Fibroblast of lung (primary cell): ENCODE measurements at regions not wholly inside any gene's neighbourhood (a gene's known extent, or its start where the extent isn't known, plus 50 kb on each side); places are given as distances from the start of the nearest gene placed in this dataset.

ENCODE experiments used
- DNase-seq, 2 donors: peaks; one replicate each; pipeline versions ENCODE4 v3.0.0 to v3.0.0-alpha.2; 2010; ENCODE audit warnings: low read depth in 2 of 2
- H2AFZ ChIP-seq: 2 replicates; pipeline ENCODE4 v1.5.1; 2012; ENCODE audit warnings: low read length, control low read depth, inconsistent platforms
- H3K27ac ChIP-seq: 2 replicates; pipeline ENCODE4 v1.5.1; 2011; ENCODE audit warnings: low read length, control low read depth; ENCODE audit not compliant: insufficient read depth
- H3K27me3 ChIP-seq: 2 replicates; pipeline ENCODE4 v1.5.1; 2011; ENCODE audit warnings: mild to moderate bottlenecking, low read length; ENCODE audit not compliant: control insufficient read depth, insufficient read depth
- H3K36me3 ChIP-seq: 2 replicates; pipeline ENCODE4 v1.5.1; 2011; ENCODE audit warnings: low read length; ENCODE audit not compliant: control insufficient read depth, insufficient read depth
- H3K4me1 ChIP-seq: 2 replicates; pipeline ENCODE4 v1.5.1; 2011; ENCODE audit warnings: low read length; ENCODE audit not compliant: control insufficient read depth, insufficient read depth; ENCODE audit errors: extremely low read depth
- H3K4me2 ChIP-seq: 2 replicates; pipeline ENCODE4 v1.5.1; 2011; ENCODE audit warnings: low read length, control low read depth; ENCODE audit not compliant: insufficient read depth; ENCODE audit errors: extremely low read depth
- H3K4me3 ChIP-seq, 4 experiments: fragments of 200-600 bp in 1 of 4; sonication (generic) in 1 of 4; replicated peaks in 1 of 4; 2 replicates each; pipeline ENCODE4 v1.5.1; 2011 to 2016; ENCODE audit warnings: low read length in 4 of 4, low read depth in 3 of 4, mild to moderate bottlenecking in 3 of 4, control low read depth in 2 of 4, inconsistent platforms in 1 of 4, mixed read lengths in 1 of 4; ENCODE audit not compliant: insufficient read depth in 1 of 4; ENCODE audit errors: control extremely low read depth in 1 of 4
- H3K79me2 ChIP-seq: 2 replicates; pipeline ENCODE4 v1.5.1; 2012; ENCODE audit warnings: mild to moderate bottlenecking, low read length, inconsistent platforms; ENCODE audit not compliant: control insufficient read depth, insufficient read depth
- H3K9ac ChIP-seq: 2 replicates; pipeline ENCODE4 v1.5.1; 2011; ENCODE audit warnings: mild to moderate bottlenecking, low read length, control low read depth; ENCODE audit not compliant: insufficient read depth
- H3K9me3 ChIP-seq: 2 replicates; pipeline ENCODE4 v1.5.1; 2012; ENCODE audit warnings: low read depth, low read length; ENCODE audit not compliant: control insufficient read depth, insufficient read depth
- H4K20me1 ChIP-seq: 2 replicates; pipeline ENCODE4 v1.5.1; 2011; ENCODE audit warnings: low read length; ENCODE audit not compliant: control insufficient read depth, insufficient read depth; ENCODE audit errors: extremely low read depth
- EZH2 ChIP-seq: IDR thresholded peaks from 2 replicates; pipeline ENCODE4 v1.5.1; 2012; ENCODE audit warnings: low read length, control low read depth, mild to moderate bottlenecking; ENCODE audit errors: missing control alignments
- TF ChIP-seq, protein P1 (sequence below), 2 donors: IDR thresholded peaks in 1 of 2; conservative IDR thresholded peaks in 1 of 2; 1 replicate in 1 of 2; 2 replicates in 1 of 2; pipeline ENCODE4 v1.5.1; 2011 to 2012; ENCODE audit warnings: low read length in 2 of 2, control low read depth in 1 of 2, inconsistent platforms in 1 of 2, low read depth in 1 of 2, mild to moderate bottlenecking in 1 of 2

GRCh38 chr4:11495818-11496217, 67.1 kb upstream of the HS3ST1 start:
- Histone ChIP-seq H3K4me2 (no peak overlapping the region), H3K27me3 (no peaks in the 10 kb centered on the region), H3K9ac (no peak overlapping the region), H3K79me2 (no peaks in the 10 kb centered on the region), H3K4me3 (no peak overlapping the region), H3K36me3 (no peaks in the 10 kb centered on the region), H3K9me3 (no peaks in the 10 kb centered on the region), H3K4me1 (no peaks in the 10 kb centered on the region), H4K20me1 (no peaks in the 10 kb centered on the region), H2AFZ (no peak overlapping the region), H3K27ac (no peak overlapping the region)
- TF ChIP-seq EZH2 = no peak
- no peak for DNase-seq

GRCh38 chr4:11495291-11495690, 66.6 kb upstream of the HS3ST1 start:
- Histone ChIP-seq H3K27me3 (no peaks in the 10 kb centered on the region), H3K9ac (no peak overlapping the region), H3K4me1 (no peaks in the 10 kb centered on the region), H3K79me2 (no peaks in the 10 kb centered on the region), H3K36me3 (no peaks in the 10 kb centered on the region), H3K4me2 (no peak overlapping the region), H2AFZ (no peak overlapping the region), H3K27ac (no peak overlapping the region), H3K4me3 (no peak overlapping the region), H4K20me1 (no peaks in the 10 kb centered on the region), H3K9me3 (no peaks in the 10 kb centered on the region)
- TF ChIP-seq, protein P1, sequence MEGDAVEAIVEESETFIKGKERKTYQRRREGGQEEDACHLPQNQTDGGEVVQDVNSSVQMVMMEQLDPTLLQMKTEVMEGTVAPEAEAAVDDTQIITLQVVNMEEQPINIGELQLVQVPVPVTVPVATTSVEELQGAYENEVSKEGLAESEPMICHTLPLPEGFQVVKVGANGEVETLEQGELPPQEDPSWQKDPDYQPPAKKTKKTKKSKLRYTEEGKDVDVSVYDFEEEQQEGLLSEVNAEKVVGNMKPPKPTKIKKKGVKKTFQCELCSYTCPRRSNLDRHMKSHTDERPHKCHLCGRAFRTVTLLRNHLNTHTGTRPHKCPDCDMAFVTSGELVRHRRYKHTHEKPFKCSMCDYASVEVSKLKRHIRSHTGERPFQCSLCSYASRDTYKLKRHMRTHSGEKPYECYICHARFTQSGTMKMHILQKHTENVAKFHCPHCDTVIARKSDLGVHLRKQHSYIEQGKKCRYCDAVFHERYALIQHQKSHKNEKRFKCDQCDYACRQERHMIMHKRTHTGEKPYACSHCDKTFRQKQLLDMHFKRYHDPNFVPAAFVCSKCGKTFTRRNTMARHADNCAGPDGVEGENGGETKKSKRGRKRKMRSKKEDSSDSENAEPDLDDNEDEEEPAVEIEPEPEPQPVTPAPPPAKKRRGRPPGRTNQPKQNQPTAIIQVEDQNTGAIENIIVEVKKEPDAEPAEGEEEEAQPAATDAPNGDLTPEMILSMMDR (conservative IDR thresholded peaks at IDR 0.05 in 1 of 2, IDR thresholded peaks at IDR 0.05 in 1 of 2; ENCODE audit: low read depth in 1 of 2, low read length in 2 of 2) = no peak
- TF ChIP-seq EZH2 = no peak
- peak; percentile 66 to 80 for DNase-seq

GRCh38 chr4:11494232-11494631, 65.5 kb upstream of the HS3ST1 start:
- DNase-seq = no peak
- Histone ChIP-seq H2AFZ (no peak overlapping the region), H3K4me3 (no peak overlapping the region), H3K4me2 (no peak overlapping the region), H3K36me3 (no peaks in the 10 kb centered on the region), H3K9me3 (no peaks in the 10 kb centered on the region), H3K27ac (no peak overlapping the region), H3K9ac (no peak overlapping the region), H3K27me3 (no peaks in the 10 kb centered on the region), H3K4me1 (no peaks in the 10 kb centered on the region), H3K79me2 (no peaks in the 10 kb centered on the region), H4K20me1 (no peaks in the 10 kb centered on the region)
- TF ChIP-seq, protein P1 (conservative IDR thresholded peaks at IDR 0.05 in 1 of 2, IDR thresholded peaks at IDR 0.05 in 1 of 2; ENCODE audit: low read depth in 1 of 2, low read length in 2 of 2) = no peak
- TF ChIP-seq EZH2 = no peak
